ENCODE measurements at regions not wholly inside any gene's neighbourhood (a gene's known extent, or its start where the extent isn't known, plus 50 kb on each side); places are given as distances from the start of the nearest gene placed in this dataset.

DNA sequence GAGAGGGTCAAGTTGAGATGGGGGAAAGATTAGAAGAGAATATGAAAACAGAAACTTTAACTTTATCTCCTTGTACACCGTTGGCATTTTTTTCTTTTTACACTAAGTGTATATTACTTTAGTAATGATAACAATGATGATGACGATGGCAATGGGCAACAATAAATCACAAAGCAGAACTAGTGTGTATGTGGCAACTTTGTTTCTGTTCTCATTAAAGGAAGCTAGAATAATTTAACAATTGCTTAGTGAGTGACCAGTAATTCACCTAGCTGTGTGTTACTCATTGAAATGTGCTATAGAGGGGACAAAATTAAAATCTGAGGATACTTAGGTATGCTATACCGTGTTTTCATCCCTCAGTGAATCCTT lies 318.5 kb upstream of the TBL1XR1 start:
- ChIA-PET CTCF (no interaction called here), POLR2A (ENCODE audit: low non-redundant PET) (no interaction called here)
- H3K27ac ChIP-seq = no peak overlapping the region
- TF ChIP-seq CTCF (conservative IDR thresholded peaks at IDR 0.05; ENCODE audit: low read depth) = no peak
- no peak for DNase-seq (ENCODE audit: low spot score)

- TF ChIP-seq CTCF (conservative IDR thresholded peaks at IDR 0.05; ENCODE audit: low read depth) = no peak
- POLR2A ChIA-PET (ENCODE audit: low non-redundant PET) = no interaction called here
- CTCF ChIA-PET = interaction anchor here (0.6 to 0.7 kb wide), 3 partner anchors 245 to 1015 kb away, joined by 4 to 5 read pairs (median 4); no protein-coding TSS in a partner anchor
- no peak for DNase-seq (ENCODE audit: low spot score)
- no peak overlapping the region for H3K27ac ChIP-seq
Measured at GRCh38 chr3:177516158-177517011, 319.1 kb upstream of the TBL1XR1 start.

- ChIA-PET CTCF (no interaction called here), POLR2A (ENCODE audit: low non-redundant PET) (no interaction called here)
- no peak overlapping the region for H3K27ac ChIP-seq
- DNase-seq (ENCODE audit: low spot score) = no peak
- no peak for TF ChIP-seq CTCF (conservative IDR thresholded peaks at IDR 0.05; ENCODE audit: low read depth)
Measured at GRCh38 chr3:177517906-177518305, 320.6 kb upstream of the TBL1XR1 start.

- POLR2A ChIA-PET (ENCODE audit: low non-redundant PET) = no interaction called here
- TF ChIP-seq CTCF (conservative IDR thresholded peaks at IDR 0.05; ENCODE audit: low read depth) = no peak
- CTCF ChIA-PET = interaction anchor here (0.7 kb wide), 1 partner anchor 154 kb away, joined by 3 read pairs; no protein-coding TSS in a partner anchor
- no peak overlapping the region for H3K27ac ChIP-seq
- no peak for DNase-seq (ENCODE audit: low spot score)
Measured at GRCh38 chr3:177519588-177519987, 322.3 kb upstream of the TBL1XR1 start.

- CTCF ChIA-PET = no interaction called here
- DNase-seq (ENCODE audit: low spot score) = peak; percentile 16
- H3K27ac ChIP-seq = no peak overlapping the region
- TF ChIP-seq CTCF (conservative IDR thresholded peaks at IDR 0.05; ENCODE audit: low read depth) = no peak
- POLR2A ChIA-PET (ENCODE audit: low non-redundant PET) = no interaction called here
Measured at GRCh38 chr3:177521305-177521704, 324.0 kb upstream of the TBL1XR1 start.

DNA sequence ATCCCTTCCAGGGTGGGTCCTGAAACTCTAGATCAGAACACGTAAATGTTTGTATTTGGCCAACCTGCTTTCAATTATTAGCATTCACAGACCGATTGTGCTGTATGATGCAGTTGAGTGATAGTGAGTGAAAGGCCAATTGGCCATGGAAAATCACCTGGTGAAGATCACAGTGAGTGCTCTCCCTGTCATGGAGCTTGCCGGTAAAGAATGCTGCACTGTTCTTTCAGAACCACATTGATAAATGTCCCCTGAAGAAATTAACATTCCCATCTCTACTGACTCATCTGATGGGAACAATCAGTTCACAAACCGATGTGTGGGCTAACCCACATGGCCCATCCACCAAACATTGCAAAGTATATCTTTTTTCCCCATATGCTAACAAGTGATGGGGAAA lies 324.8 kb upstream of the TBL1XR1 start:
- no peak for DNase-seq (ENCODE audit: low spot score)
- ChIA-PET POLR2A (ENCODE audit: low non-redundant PET) (no interaction called here), CTCF (interaction anchor here (0.7 kb wide), 1 partner anchor 916 kb away, joined by 3 read pairs; no protein-coding TSS in a partner anchor)
- no peak overlapping the region for H3K27ac ChIP-seq
- no peak for TF ChIP-seq CTCF (conservative IDR thresholded peaks at IDR 0.05; ENCODE audit: low read depth)

All from RWPE1 (cell line).